ENCODE measurements at regions not wholly inside any gene's neighbourhood (a gene's known extent, or its start where the extent isn't known, plus 50 kb on each side); places are given as distances from the start of the nearest gene placed in this dataset.

DNA sequence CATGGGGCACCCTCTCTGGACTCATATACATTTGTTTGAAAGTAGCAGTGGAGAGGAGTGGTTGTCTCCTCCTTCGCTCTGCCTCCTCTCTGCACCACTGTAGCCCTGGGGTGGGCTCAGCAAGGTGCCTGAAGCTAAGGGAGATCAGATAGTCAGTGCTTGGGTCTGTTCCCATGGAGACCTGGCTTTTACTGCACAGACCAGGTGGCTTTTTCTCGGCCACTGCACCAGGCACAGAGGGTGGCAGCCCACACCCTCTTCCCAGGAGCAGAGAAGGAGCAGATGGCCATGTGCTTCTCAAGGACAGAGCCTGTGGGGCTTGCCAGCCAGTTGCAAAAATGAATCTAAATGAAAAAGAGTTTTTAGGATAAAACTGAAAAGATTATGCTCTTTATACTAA is 123.4 kb upstream of the KCNK1 start:
- Histone ChIP-seq H2BK120ac (ENCODE audit: low read depth, low read length, poor library complexity, severe bottlenecking) (no peak overlapping the region), H2AK5ac (ENCODE audit: insufficient read length, low read length) (no peak overlapping the region), H3K27ac (ENCODE audit: insufficient read length, low read depth, low read length) (no peak overlapping the region), H3K14ac (ENCODE audit: insufficient read depth, low read length) (no peak overlapping the region), H4K91ac (ENCODE audit: insufficient read length, low read depth, low read length) (no peak overlapping the region), H3T11ph (ENCODE audit: low read length) (no peak overlapping the region), H3K9ac (ENCODE audit: extremely low read depth, insufficient read length, low read length) (no peak overlapping the region), H3K56ac (ENCODE audit: insufficient read length, low read depth, low read length) (no peak overlapping the region), H3K18ac (ENCODE audit: insufficient read length, low read depth, low read length) (no peak overlapping the region), H3K23ac (ENCODE audit: insufficient read length, low read depth, low read length) (no peak overlapping the region), H3K27me3 (ENCODE audit: insufficient read depth, low read length) (no peaks in the 10 kb centered on the region), H3K23me2 (ENCODE audit: insufficient read length, low read depth, low read length, poor library complexity, severe bottlenecking) (no peaks in the 10 kb centered on the region), H3K4me1 (ENCODE audit: insufficient read depth, low read length) (no peaks in the 10 kb centered on the region; the same call in 1 of the 2 replicates), H2BK15ac (ENCODE audit: low read depth, low read length) (no peak overlapping the region), H4K5ac (ENCODE audit: insufficient read length, low read depth, low read length) (no peak overlapping the region), H3K4me2 (ENCODE audit: insufficient read depth, insufficient read length, low read length) (no peak overlapping the region), H3K79me1 (ENCODE audit: insufficient read depth, low read depth, low read length, poor library complexity, severe bottlenecking) (no peaks in the 10 kb centered on the region), H2AFZ (ENCODE audit: low read length) (no peak overlapping the region), H3K9me3 (ENCODE audit: control insufficient read depth, low read depth, low read length) (no peaks in the 10 kb centered on the region), H3K79me2 (ENCODE audit: insufficient read depth, low read length) (no peaks in the 10 kb centered on the region), H2BK5ac (ENCODE audit: insufficient read length, low read length) (no peak overlapping the region), H2BK20ac (ENCODE audit: low read depth, low read length, poor library complexity, severe bottlenecking) (no peak overlapping the region), H4K8ac (replicated peaks; ENCODE audit: insufficient read length, low read depth, low read length) (no peak overlapping the region), H2BK12ac (ENCODE audit: insufficient read length, low read depth, low read length) (no peak overlapping the region), H4K20me1 (ENCODE audit: control insufficient read depth, insufficient read depth, insufficient read length) (no peaks in the 10 kb centered on the region), H3K4ac (ENCODE audit: low read depth, low read length) (no peak overlapping the region)
- no CpG with 5 or more reads among the region's 2 CpGs for whole genome bisulfite sequencing (ENCODE audit: extremely low coverage, insufficient read length, low lambda C conversion rate)
- peaks cover 9 to 16% of the 10 kb centered on the region in 2 experiments for H3K9me3 Mint-ChIP-seq
- H3K27ac Mint-ChIP-seq: no peak overlapping the region
- peaks cover 10 to 15% (median 10%) of the 10 kb centered on the region in 3 experiments for H3K36me3 Mint-ChIP-seq (ENCODE audit: insufficient read depth in 1 of 3, low read depth in 3 of 3)
- H3K4me1 Mint-ChIP-seq: peaks cover 17 to 19% of the 10 kb centered on the region in 2 experiments
- no peak overlapping the region for H3K4me3 Mint-ChIP-seq
- H3K27me3 Mint-ChIP-seq (ENCODE audit: low read depth): no peaks in the 10 kb centered on the region
- no peak for DNase-seq
- TF ChIP-seq, protein P1, sequence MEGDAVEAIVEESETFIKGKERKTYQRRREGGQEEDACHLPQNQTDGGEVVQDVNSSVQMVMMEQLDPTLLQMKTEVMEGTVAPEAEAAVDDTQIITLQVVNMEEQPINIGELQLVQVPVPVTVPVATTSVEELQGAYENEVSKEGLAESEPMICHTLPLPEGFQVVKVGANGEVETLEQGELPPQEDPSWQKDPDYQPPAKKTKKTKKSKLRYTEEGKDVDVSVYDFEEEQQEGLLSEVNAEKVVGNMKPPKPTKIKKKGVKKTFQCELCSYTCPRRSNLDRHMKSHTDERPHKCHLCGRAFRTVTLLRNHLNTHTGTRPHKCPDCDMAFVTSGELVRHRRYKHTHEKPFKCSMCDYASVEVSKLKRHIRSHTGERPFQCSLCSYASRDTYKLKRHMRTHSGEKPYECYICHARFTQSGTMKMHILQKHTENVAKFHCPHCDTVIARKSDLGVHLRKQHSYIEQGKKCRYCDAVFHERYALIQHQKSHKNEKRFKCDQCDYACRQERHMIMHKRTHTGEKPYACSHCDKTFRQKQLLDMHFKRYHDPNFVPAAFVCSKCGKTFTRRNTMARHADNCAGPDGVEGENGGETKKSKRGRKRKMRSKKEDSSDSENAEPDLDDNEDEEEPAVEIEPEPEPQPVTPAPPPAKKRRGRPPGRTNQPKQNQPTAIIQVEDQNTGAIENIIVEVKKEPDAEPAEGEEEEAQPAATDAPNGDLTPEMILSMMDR (conservative IDR thresholded peaks at IDR 0.05): no peak

All from H9 (cell line).